WTC11 (cell line): ENCODE measurements at regions not wholly inside any gene's neighbourhood (a gene's known extent, or its start where the extent isn't known, plus 50 kb on each side); places are given as distances from the start of the nearest gene placed in this dataset.

Experiments
- ATAC-seq: fragments of 200-7000 bp; cut with Tn5 transposase; 2 replicates; pipeline ENCODE4 v1.10.0; 2021; ENCODE audit warnings: mild to moderate bottlenecking, moderate library complexity
- CTCF ChIA-PET: fragments of 300-600 bp; sonication (Branson Sonifier 250); formaldehyde crosslinking; loops from one replicate; lab custom pipeline; 2021; ENCODE audit warnings: antibody characterized with exemption; lab: Charles Lee
- POLR2A ChIA-PET: fragments of 350-600 bp; sonication (Branson Sonifier 250); formaldehyde crosslinking; loops from one replicate; lab custom pipeline; 2021; ENCODE audit warnings: antibody characterized with exemption; lab: Charles Lee
- DNase-seq: peaks from one replicate; pipeline ENCODE4 v3.0.0; 2021; ENCODE audit warnings: low spot score
- H3K27ac Mint-ChIP-seq: 2 replicates; pipeline ENCODE4 v1.8.0; 2021; ENCODE audit warnings: mixed read lengths
- H3K27me3 Mint-ChIP-seq: 2 replicates; pipeline ENCODE4 v1.8.0; 2021; ENCODE audit warnings: low read depth, mild to moderate bottlenecking, moderate library complexity, mixed read lengths
- H3K36me3 Mint-ChIP-seq: 2 replicates; pipeline ENCODE4 v1.8.0; 2021; ENCODE audit warnings: mixed read lengths
- H3K4me1 Mint-ChIP-seq: 2 replicates; pipeline ENCODE4 v1.8.0; 2022; ENCODE audit warnings: mixed read lengths
- H3K4me3 Mint-ChIP-seq: 2 replicates; pipeline ENCODE4 v1.8.0; 2021; ENCODE audit warnings: mild to moderate bottlenecking, moderate library complexity, mixed read lengths
- H3K9me3 Mint-ChIP-seq: 2 replicates; pipeline ENCODE4 v1.8.0; 2021; ENCODE audit warnings: mixed read lengths
- CREB1 ChIP-seq: sonication (generic); formaldehyde crosslinking; IDR thresholded peaks from 2 replicates; pipeline ENCODE4 v1.8.0; 2023; ENCODE audit warnings: mild to moderate bottlenecking, missing genetic modification reagents
- OVOL2 ChIP-seq: fragments of 250-450 bp; sonication (Bioruptor Pico); IDR thresholded peaks from 2 replicates; pipeline ENCODE4 v1.9.0; 2021; ENCODE audit warnings: mild to moderate bottlenecking, borderline replicate concordance
- RELA ChIP-seq: sonication (generic); formaldehyde crosslinking; IDR thresholded peaks from 2 replicates; pipeline ENCODE4 v1.8.1; 2022; ENCODE audit warnings: missing genetic modification reagents, mild to moderate bottlenecking, borderline replicate concordance
- TEAD1 ChIP-seq: sonication (generic); formaldehyde crosslinking; IDR thresholded peaks from 2 replicates; pipeline ENCODE4 v1.8.0; 2022; ENCODE audit warnings: mild to moderate bottlenecking, missing genetic modification reagents
- TP53 ChIP-seq: sonication (generic); formaldehyde crosslinking; IDR thresholded peaks from 2 replicates; pipeline ENCODE4 v1.8.1; 2023; ENCODE audit warnings: mild to moderate bottlenecking, missing genetic modification reagents
- TF ChIP-seq, protein P1 (sequence below): sonication (generic); formaldehyde crosslinking; IDR thresholded peaks from 2 replicates; pipeline ENCODE4 v1.8.0; 2022; ENCODE audit warnings: mild to moderate bottlenecking, missing genetic modification reagents
- TF ChIP-seq, protein P2 (sequence below): sonication (generic); formaldehyde crosslinking; IDR thresholded peaks from 2 replicates; pipeline ENCODE4 v1.8.0; 2023; ENCODE audit warnings: missing genetic modification reagents
- TF ChIP-seq, protein P3 (sequence below): sonication (generic); formaldehyde crosslinking; IDR thresholded peaks from 2 replicates; pipeline ENCODE4 v1.8.1; 2023; ENCODE audit warnings: mild to moderate bottlenecking, missing genetic modification reagents
- TF ChIP-seq, protein P4 (sequence below): fragments of 250-450 bp; sonication (Bioruptor Pico); IDR thresholded peaks from 2 replicates; pipeline ENCODE4 v1.9.0; 2021; ENCODE audit warnings: mild to moderate bottlenecking
- TF ChIP-seq, protein P5 (sequence below): sonication (generic); formaldehyde crosslinking; IDR thresholded peaks from 2 replicates; pipeline ENCODE4 v1.8.1; 2023; ENCODE audit warnings: mild to moderate bottlenecking, missing genetic modification reagents
- TF ChIP-seq, protein P6 (sequence below): sonication (generic); formaldehyde crosslinking; IDR thresholded peaks from 2 replicates; pipeline ENCODE4 v1.8.1; 2023; ENCODE audit warnings: mild to moderate bottlenecking, missing genetic modification reagents, borderline replicate concordance
- TF ChIP-seq, protein P7 (sequence below): sonication (generic); formaldehyde crosslinking; IDR thresholded peaks from 2 replicates; pipeline ENCODE4 v1.8.1; 2022; ENCODE audit warnings: missing genetic modification reagents, borderline replicate concordance
- TF ChIP-seq, protein P8 (sequence below): sonication (generic); formaldehyde crosslinking; conservative IDR thresholded peaks from 2 replicates; pipeline ENCODE4 v1.8.1; 2022; ENCODE audit warnings: mild to moderate bottlenecking, missing genetic modification reagents
- TF ChIP-seq, protein P9 (sequence below): sonication (generic); formaldehyde crosslinking; IDR thresholded peaks from 2 replicates; pipeline ENCODE4 v1.8.1; 2022; ENCODE audit warnings: mild to moderate bottlenecking, moderate library complexity, missing genetic modification reagents
- TF ChIP-seq, protein P10 (sequence below): fragments of 250-450 bp; sonication (Bioruptor Pico); IDR thresholded peaks from 2 replicates; pipeline ENCODE4 v1.9.0; 2021; ENCODE audit warnings: mild to moderate bottlenecking

DNA sequence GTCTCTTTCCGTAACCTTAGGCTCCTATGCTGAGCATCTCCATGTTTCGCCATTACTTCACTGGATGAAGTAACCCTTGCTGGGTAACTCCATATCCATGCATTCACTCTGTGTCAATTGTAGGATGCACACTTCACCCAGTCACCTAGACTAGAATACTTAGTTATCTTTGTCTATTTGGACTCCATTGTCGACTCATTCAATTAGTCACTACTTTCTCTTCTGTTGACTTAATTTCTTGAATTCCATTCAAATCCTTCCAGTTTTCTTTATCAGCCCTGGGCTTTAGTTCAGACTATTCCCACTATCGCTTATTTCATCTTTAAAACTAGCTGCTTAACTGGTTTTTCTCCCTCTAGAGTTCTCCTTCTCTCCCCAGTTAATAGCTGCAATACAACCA, 111.3 kb upstream of the TNS3 start:
- DNase-seq, result no peak
- Mint-ChIP-seq H3K9me3 (no peaks in the 10 kb centered on the region), H3K4me3 (no peak overlapping the region), H3K27ac (no peak overlapping the region), H3K36me3 (no peaks in the 10 kb centered on the region), H3K27me3 (no peaks in the 10 kb centered on the region; the same call in 1 of the 2 replicates), H3K4me1 (no peaks in the 10 kb centered on the region)
- no peak for ATAC-seq
- ChIA-PET CTCF (no interaction called here), POLR2A (no interaction called here)
- no peak for TF ChIP-seq OVOL2 (CRISPR knock-in tag)
- TF ChIP-seq, protein P1, sequence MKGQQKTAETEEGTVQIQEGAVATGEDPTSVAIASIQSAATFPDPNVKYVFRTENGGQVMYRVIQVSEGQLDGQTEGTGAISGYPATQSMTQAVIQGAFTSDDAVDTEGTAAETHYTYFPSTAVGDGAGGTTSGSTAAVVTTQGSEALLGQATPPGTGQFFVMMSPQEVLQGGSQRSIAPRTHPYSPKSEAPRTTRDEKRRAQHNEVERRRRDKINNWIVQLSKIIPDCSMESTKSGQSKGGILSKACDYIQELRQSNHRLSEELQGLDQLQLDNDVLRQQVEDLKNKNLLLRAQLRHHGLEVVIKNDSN (CRISPR knock-in tag), result no peak
- TF ChIP-seq, protein P2, sequence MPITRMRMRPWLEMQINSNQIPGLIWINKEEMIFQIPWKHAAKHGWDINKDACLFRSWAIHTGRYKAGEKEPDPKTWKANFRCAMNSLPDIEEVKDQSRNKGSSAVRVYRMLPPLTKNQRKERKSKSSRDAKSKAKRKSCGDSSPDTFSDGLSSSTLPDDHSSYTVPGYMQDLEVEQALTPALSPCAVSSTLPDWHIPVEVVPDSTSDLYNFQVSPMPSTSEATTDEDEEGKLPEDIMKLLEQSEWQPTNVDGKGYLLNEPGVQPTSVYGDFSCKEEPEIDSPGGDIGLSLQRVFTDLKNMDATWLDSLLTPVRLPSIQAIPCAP, result no peak
- TF ChIP-seq, protein P3, sequence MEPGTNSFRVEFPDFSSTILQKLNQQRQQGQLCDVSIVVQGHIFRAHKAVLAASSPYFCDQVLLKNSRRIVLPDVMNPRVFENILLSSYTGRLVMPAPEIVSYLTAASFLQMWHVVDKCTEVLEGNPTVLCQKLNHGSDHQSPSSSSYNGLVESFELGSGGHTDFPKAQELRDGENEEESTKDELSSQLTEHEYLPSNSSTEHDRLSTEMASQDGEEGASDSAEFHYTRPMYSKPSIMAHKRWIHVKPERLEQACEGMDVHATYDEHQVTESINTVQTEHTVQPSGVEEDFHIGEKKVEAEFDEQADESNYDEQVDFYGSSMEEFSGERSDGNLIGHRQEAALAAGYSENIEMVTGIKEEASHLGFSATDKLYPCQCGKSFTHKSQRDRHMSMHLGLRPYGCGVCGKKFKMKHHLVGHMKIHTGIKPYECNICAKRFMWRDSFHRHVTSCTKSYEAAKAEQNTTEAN (CRISPR knock-in tag), result no peak
- TF ChIP-seq, protein P4, sequence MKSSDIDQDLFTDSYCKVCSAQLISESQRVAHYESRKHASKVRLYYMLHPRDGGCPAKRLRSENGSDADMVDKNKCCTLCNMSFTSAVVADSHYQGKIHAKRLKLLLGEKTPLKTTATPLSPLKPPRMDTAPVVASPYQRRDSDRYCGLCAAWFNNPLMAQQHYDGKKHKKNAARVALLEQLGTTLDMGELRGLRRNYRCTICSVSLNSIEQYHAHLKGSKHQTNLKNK (CRISPR knock-in tag), result no peak
- TF ChIP-seq, protein P5, sequence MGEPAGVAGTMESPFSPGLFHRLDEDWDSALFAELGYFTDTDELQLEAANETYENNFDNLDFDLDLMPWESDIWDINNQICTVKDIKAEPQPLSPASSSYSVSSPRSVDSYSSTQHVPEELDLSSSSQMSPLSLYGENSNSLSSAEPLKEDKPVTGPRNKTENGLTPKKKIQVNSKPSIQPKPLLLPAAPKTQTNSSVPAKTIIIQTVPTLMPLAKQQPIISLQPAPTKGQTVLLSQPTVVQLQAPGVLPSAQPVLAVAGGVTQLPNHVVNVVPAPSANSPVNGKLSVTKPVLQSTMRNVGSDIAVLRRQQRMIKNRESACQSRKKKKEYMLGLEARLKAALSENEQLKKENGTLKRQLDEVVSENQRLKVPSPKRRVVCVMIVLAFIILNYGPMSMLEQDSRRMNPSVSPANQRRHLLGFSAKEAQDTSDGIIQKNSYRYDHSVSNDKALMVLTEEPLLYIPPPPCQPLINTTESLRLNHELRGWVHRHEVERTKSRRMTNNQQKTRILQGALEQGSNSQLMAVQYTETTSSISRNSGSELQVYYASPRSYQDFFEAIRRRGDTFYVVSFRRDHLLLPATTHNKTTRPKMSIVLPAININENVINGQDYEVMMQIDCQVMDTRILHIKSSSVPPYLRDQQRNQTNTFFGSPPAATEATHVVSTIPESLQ (CRISPR knock-in tag), result no peak
- TF ChIP-seq, protein P6, sequence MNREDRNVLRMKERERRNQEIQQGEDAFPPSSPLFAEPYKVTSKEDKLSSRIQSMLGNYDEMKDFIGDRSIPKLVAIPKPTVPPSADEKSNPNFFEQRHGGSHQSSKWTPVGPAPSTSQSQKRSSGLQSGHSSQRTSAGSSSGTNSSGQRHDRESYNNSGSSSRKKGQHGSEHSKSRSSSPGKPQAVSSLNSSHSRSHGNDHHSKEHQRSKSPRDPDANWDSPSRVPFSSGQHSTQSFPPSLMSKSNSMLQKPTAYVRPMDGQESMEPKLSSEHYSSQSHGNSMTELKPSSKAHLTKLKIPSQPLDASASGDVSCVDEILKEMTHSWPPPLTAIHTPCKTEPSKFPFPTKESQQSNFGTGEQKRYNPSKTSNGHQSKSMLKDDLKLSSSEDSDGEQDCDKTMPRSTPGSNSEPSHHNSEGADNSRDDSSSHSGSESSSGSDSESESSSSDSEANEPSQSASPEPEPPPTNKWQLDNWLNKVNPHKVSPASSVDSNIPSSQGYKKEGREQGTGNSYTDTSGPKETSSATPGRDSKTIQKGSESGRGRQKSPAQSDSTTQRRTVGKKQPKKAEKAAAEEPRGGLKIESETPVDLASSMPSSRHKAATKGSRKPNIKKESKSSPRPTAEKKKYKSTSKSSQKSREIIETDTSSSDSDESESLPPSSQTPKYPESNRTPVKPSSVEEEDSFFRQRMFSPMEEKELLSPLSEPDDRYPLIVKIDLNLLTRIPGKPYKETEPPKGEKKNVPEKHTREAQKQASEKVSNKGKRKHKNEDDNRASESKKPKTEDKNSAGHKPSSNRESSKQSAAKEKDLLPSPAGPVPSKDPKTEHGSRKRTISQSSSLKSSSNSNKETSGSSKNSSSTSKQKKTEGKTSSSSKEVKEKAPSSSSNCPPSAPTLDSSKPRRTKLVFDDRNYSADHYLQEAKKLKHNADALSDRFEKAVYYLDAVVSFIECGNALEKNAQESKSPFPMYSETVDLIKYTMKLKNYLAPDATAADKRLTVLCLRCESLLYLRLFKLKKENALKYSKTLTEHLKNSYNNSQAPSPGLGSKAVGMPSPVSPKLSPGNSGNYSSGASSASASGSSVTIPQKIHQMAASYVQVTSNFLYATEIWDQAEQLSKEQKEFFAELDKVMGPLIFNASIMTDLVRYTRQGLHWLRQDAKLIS (CRISPR knock-in tag), result no peak

DNA sequence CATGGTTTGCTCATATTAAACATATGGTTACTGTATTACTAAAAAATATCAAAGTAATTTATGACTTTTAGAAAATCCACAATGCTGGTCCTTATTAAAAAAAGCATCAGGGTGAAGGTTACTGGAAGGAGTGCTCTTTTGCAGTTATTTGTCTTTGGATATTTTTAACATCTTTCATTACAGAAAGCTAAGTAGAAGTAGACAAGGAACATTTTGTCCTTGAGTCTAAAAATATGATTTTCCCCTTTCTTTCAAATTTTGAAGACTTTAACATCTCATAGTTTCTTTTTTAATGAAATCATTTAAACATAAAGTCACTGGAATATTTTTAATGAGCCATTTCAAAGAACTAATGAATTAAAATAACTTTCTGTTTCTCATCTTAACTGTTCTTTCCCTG, 110.1 kb upstream of the TNS3 start:
- ChIA-PET CTCF (no interaction called here), POLR2A (interaction anchor here (0.6 kb wide), 1 partner anchor 71 kb away, joined by 3 read pairs; no protein-coding TSS in a partner anchor)
- H3K4me1 Mint-ChIP-seq, result no peaks in the 10 kb centered on the region
- TF ChIP-seq, protein P7, sequence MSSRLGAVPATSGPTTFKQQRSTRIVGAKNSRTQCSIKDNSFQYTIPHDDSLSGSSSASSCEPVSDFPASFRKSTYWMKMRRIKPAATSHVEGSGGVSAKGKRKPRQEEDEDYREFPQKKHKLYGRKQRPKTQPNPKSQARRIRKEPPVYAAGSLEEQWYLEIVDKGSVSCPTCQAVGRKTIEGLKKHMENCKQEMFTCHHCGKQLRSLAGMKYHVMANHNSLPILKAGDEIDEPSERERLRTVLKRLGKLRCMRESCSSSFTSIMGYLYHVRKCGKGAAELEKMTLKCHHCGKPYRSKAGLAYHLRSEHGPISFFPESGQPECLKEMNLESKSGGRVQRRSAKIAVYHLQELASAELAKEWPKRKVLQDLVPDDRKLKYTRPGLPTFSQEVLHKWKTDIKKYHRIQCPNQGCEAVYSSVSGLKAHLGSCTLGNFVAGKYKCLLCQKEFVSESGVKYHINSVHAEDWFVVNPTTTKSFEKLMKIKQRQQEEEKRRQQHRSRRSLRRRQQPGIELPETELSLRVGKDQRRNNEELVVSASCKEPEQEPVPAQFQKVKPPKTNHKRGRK (CRISPR knock-in tag), result no peak
- TF ChIP-seq, protein P8, sequence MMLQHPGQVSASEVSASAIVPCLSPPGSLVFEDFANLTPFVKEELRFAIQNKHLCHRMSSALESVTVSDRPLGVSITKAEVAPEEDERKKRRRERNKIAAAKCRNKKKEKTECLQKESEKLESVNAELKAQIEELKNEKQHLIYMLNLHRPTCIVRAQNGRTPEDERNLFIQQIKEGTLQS (CRISPR knock-in tag), result no peak
- TF ChIP-seq TEAD1 (CRISPR knock-in tag) (no peak), CREB1 (CRISPR knock-in tag) (no peak), RELA (CRISPR knock-in tag) (no peak), TP53 (CRISPR knock-in tag) (no peak)
- TF ChIP-seq, protein P9, sequence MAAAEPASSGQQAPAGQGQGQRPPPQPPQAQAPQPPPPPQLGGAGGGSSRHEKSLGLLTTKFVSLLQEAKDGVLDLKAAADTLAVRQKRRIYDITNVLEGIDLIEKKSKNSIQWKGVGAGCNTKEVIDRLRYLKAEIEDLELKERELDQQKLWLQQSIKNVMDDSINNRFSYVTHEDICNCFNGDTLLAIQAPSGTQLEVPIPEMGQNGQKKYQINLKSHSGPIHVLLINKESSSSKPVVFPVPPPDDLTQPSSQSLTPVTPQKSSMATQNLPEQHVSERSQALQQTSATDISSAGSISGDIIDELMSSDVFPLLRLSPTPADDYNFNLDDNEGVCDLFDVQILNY (CRISPR knock-in tag), result no peak
- TF ChIP-seq, protein P4 (CRISPR knock-in tag), result no peak
- TF ChIP-seq, protein P10, sequence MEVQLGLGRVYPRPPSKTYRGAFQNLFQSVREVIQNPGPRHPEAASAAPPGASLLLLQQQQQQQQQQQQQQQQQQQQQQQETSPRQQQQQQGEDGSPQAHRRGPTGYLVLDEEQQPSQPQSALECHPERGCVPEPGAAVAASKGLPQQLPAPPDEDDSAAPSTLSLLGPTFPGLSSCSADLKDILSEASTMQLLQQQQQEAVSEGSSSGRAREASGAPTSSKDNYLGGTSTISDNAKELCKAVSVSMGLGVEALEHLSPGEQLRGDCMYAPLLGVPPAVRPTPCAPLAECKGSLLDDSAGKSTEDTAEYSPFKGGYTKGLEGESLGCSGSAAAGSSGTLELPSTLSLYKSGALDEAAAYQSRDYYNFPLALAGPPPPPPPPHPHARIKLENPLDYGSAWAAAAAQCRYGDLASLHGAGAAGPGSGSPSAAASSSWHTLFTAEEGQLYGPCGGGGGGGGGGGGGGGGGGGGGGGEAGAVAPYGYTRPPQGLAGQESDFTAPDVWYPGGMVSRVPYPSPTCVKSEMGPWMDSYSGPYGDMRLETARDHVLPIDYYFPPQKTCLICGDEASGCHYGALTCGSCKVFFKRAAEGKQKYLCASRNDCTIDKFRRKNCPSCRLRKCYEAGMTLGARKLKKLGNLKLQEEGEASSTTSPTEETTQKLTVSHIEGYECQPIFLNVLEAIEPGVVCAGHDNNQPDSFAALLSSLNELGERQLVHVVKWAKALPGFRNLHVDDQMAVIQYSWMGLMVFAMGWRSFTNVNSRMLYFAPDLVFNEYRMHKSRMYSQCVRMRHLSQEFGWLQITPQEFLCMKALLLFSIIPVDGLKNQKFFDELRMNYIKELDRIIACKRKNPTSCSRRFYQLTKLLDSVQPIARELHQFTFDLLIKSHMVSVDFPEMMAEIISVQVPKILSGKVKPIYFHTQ, result no peak
- ATAC-seq (no peak), DNase-seq (no peak)
- H3K9me3 Mint-ChIP-seq, result no peaks in the 10 kb centered on the region
- no peak overlapping the region for H3K27ac Mint-ChIP-seq
- H3K4me3 Mint-ChIP-seq, result no peak overlapping the region
- H3K36me3 Mint-ChIP-seq, result no peaks in the 10 kb centered on the region
- H3K27me3 Mint-ChIP-seq, result no peaks in the 10 kb centered on the region; the same call in 1 of the 2 replicates
